HL-60 (cell line): ENCODE measurements at regions not wholly inside any gene's neighbourhood (a gene's known extent, or its start where the extent isn't known, plus 50 kb on each side); places are given as distances from the start of the nearest gene placed in this dataset.

Experiments
- CTCF ChIP-seq: IDR thresholded peaks from one replicate; pipeline ENCODE4 v1.5.1; 2011; ENCODE audit warnings: low read length, control low read depth, inconsistent platforms; ENCODE audit not compliant: insufficient read depth
- POLR2AphosphoS5 ChIP-seq: IDR thresholded peaks from 2 replicates; pipeline ENCODE4 v1.6.1; 2012; ENCODE audit warnings: low read depth
- REST ChIP-seq: IDR thresholded peaks from 2 replicates; pipeline ENCODE4 v1.6.1; 2012; ENCODE audit warnings: low read depth; ENCODE audit not compliant: insufficient replicate concordance
- SPI1 ChIP-seq: IDR thresholded peaks from 2 replicates; pipeline ENCODE4 v1.6.1; 2012; ENCODE audit warnings: low read depth, mild to moderate bottlenecking, borderline replicate concordance

GRCh38 chrX:39163581-39164126 lies 362.4 kb downstream of the MID1IP1 start:
- no peak for TF ChIP-seq CTCF
- TF ChIP-seq POLR2AphosphoS5: no peak
- TF ChIP-seq REST: no peak
- no peak for TF ChIP-seq SPI1
